ENCODE measurements at regions not wholly inside any gene's neighbourhood (a gene's known extent, or its start where the extent isn't known, plus 50 kb on each side); places are given as distances from the start of the nearest gene placed in this dataset.
"Not testable (repeated sequence)": the region's sequence is repeated elsewhere in the genome, so short reads cannot be mapped to it uniquely, and the experiment has no call there.

DNA sequence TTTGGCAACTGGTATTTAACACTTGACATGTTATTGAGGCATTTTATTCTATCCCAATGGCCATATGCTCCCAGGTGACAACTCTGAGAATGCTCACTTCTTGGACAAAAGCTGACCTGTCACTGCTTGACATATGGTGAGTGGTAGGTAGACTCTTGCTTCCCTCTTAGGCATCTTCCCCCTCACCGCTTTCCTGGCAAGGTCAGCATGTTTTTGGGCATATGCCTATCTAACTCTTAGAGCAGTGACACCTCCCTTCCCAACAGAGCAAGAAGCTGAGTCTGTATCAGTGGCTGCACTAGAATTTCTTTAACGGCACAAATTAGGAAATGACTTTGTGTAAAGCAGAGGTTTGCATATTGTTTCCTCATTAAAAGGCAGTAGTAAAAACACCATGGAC lies 300.7 kb downstream of the OXSM start:
- TF ChIP-seq ZNF274 (IDR thresholded peaks at IDR 0.05; ENCODE audit: low read depth, low read length), result no peak
- no peak overlapping the region for H3K4me3 ChIP-seq (ENCODE audit: low read length)

DNA sequence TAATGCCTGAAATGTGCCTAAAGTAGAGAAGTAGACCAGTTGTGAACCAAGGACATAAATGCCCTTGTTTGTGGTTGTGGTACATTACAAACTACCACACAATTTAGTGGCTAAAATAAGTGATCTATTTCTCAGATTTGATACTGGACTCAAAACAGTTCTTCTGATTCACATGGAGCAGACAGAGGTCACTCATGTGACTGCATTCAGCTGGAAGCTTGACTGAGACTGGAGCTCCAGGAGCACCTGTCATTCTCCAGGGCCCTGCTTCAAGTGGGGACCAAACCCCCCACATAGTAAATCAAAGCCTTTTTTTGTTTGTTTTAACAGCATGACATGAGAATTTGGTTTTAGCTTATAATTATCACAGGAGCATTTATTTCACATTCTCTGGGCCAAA lies 301.2 kb downstream of the OXSM start:
- TF ChIP-seq ZNF274 (IDR thresholded peaks at IDR 0.05; ENCODE audit: low read depth, low read length), result no peak

DNA sequence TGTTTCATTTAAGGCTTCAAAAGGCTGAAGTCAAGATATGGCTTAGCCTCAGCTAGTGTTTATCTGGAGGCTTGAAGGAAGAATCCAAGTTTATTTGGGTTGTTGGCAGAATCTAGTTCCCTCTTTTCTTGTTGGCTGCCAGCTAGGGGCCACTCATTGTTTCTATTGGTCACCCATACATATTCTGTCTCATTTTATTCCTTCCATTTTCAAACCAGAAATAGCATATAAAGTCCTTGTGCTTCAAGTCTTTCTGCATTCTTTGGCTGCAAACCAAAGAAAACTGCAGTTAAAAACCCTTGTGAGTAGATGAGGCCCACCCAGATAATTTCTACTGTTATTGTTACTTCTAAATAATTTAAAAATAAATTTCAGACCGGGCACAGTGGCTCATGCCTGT lies 301.7 kb downstream of the OXSM start:
- H3K4me3 ChIP-seq (ENCODE audit: low read length), result no peak overlapping the region
- TF ChIP-seq ZNF274 (IDR thresholded peaks at IDR 0.05; ENCODE audit: low read depth, low read length), result no peak

More for the DNA sequence above, 301.2 kb downstream of the OXSM start:
- no peak overlapping the region for H3K4me3 ChIP-seq (ENCODE audit: low read length)

DNA sequence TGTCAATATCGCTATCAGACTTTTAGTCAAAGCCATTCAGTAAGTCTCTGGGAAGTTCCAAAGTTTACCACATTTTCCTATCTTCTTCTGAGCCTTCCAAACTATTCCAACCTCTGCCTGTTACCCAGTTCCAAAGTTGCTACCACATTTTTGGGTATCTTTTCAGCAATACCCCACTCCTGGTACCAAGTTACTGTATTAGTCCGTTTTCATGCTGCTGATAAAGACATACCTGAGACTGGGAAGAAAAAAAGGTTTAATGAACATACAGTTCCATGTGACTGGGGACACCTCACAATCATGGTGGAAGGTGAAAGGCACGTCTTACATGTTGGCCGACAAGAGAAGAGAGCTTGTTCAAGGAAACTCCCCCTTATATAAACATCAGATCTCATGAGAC lies 307.2 kb downstream of the OXSM start:
- H3K4me3 ChIP-seq (ENCODE audit: low read length), result not testable (repeated sequence)

DNA sequence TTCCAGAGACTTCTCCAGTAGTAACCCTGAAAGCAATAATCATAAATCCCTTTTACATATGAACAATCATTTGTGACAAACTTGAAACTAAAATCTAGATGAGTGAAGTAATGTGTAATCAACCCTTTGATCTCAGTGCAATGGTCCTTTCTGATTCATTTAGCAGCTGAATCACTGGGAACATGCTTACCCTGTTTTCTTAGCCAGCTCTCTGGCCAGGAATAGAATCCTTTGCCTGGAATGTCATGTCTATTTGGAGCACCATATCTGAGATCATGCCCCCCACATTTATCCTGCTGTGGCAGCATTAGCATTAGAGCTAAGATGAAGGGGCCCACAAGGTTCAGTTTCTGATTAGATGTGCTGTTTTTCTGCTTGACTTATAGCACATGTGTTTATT lies 309.8 kb downstream of the OXSM start:
- TF ChIP-seq ZNF274 (IDR thresholded peaks at IDR 0.05; ENCODE audit: low read depth, low read length), result no peak
- H3K4me3 ChIP-seq (ENCODE audit: low read length), result no peak overlapping the region

DNA sequence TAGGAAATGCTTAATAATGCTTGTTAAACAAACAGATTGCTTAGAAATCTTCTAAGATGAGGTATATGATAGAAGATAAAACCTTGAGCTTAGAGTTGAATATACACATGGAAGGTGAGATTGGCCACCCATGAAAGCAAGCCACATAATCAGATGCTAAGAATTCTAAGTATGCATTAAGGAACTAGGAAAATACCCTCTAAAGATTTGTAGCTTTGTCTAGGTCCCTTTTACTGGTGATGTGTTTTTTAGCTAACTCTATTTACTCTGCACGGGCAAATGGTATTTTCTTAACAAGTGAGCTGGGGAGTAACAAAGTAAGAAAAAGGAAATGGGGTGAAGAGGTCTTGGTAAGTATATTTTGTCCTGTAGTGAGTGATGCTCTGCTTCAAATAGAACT lies 310.3 kb downstream of the OXSM start:
- no peak for TF ChIP-seq ZNF274 (IDR thresholded peaks at IDR 0.05; ENCODE audit: low read depth, low read length)
- H3K4me3 ChIP-seq (ENCODE audit: low read length), result no peak overlapping the region

DNA sequence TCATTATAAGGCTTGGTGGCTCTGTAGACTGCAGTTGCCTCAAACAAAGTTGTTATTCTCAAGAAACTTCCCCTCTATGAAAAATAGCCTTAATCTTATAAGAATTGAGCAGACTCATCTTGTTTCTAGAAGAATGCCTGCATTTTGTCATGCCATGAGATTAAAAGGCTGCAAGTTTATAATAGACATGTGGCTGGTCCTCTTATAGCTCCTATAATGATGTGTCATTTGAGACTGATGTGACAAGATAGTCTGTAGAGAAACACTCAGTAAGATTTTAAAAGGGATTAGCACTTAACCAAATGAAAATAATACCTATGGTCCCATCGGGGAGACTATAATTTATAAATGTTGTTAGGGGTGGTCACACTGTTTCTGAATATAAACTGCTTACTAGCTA lies 312.5 kb downstream of the OXSM start:
- no peak overlapping the region for H3K4me3 ChIP-seq (ENCODE audit: low read length)
- TF ChIP-seq ZNF274 (IDR thresholded peaks at IDR 0.05; ENCODE audit: low read depth, low read length), result no peak

DNA sequence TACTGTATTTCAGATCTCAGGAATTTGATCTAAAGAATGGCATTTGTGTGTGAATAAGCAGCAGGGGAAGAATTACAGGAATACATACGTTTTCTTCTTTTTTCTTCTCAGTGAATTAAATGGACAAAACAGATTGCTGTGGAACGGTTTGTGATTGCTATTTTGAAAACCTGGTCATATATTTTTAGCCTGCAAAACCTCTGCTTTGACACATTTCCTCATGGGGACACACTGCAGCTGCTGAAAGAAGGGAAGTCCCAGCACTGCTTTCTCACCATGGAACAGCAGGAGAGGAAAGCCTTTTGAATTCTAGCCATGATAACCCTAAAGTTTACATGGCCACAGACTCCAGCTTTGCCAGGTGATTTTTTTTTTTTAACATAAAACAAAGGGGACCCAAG lies 315.0 kb downstream of the OXSM start:
- H3K4me3 ChIP-seq (ENCODE audit: low read length), result no peak overlapping the region
- TF ChIP-seq ZNF274 (IDR thresholded peaks at IDR 0.05; ENCODE audit: low read depth, low read length), result no peak

DNA sequence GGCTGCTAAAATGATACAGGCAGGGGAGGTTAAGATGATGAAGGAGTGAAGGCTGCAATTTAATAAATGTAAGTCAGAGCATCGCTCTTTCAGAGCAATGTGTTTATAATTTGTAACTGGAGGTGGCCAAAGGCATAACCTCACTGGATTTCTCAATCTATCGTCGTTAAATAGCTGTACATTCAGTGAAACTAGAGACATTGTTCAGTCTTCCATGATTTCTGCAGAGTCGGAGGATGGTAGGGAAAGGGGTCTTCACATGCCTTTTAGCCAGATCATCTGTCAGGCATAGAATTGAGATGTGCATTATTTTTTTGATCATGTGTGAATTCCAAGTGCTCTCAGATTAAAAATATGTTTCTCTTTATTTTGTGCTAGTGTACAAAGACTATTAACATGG lies 315.4 kb downstream of the OXSM start:
- no peak overlapping the region for H3K4me3 ChIP-seq (ENCODE audit: low read length)
- no peak for TF ChIP-seq ZNF274 (IDR thresholded peaks at IDR 0.05; ENCODE audit: low read depth, low read length)

DNA sequence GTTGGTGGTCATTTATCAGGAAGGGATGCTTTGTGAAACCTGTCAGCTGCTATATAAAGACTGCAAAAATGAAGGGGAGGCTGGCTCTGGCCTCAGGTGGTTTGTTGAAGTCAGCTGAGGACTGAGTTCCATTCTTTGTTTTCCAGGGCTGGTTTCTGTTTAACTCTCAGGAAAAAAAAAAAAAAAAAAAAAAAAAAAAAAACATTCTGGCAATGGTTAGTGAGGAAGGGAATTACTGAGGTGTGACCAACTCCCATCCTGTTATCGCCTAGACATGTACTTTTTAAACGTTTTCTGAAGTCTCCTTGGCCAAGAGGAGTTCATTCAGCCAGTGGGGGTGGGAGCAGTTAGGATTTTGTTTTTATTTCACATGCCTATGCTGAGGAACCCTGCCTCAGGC lies 316.3 kb downstream of the OXSM start:
- no peak for TF ChIP-seq ZNF274 (IDR thresholded peaks at IDR 0.05; ENCODE audit: low read depth, low read length)
- no peak overlapping the region for H3K4me3 ChIP-seq (ENCODE audit: low read length)

DNA sequence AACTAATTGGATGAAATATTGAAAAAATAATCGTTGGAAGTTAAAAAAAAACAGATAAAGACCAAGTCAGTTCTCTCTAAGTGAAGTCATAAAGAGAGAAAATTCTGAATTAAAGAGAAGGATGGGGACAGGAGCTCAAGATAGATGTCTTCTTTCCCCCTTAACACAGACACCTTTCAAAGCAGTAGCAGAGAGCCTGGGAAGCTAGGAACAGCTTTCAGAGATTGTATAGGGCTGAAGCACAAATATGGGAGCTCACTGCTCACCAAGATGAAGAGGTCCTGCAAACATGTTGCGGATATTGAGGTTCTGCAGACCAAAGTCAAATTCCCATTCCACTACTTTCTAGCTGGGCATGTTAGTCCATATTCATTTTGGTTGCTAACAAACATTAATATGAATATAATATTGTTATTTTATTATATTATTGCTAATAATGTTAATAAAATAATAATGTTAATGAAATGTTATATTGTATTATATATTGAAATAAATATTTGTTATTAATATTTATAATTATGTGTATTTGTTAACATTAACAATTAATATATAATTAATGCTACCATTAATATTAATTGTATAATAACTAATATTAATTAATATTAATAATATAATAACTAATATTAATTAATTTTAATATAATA lies 319.1 kb downstream of the OXSM start:
- no peak overlapping the region for H3K4me3 ChIP-seq (ENCODE audit: low read length)
- no peak for TF ChIP-seq ZNF274 (IDR thresholded peaks at IDR 0.05; ENCODE audit: low read depth, low read length)

DNA sequence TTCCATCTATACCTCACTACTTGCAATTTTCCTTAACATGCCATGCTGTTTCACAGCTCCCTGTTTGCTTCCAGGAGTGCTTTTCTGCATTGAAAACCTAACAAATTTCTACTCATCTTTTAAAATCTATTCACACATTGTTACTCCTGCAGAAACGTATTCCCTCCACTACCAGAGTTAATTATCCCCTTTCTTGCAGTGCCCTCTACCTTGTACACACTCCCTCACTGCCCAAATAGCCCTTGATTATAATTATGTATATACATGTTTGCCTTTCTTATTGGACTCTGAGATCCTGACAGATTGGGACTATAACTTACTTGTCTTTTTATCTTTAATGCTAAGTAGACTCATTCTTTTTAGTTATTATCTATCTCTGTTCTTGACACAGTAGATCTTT lies 325.0 kb downstream of the OXSM start:
- H3K4me3 ChIP-seq (ENCODE audit: low read length), result no peak overlapping the region
- no peak for TF ChIP-seq ZNF274 (IDR thresholded peaks at IDR 0.05; ENCODE audit: low read depth, low read length)

DNA sequence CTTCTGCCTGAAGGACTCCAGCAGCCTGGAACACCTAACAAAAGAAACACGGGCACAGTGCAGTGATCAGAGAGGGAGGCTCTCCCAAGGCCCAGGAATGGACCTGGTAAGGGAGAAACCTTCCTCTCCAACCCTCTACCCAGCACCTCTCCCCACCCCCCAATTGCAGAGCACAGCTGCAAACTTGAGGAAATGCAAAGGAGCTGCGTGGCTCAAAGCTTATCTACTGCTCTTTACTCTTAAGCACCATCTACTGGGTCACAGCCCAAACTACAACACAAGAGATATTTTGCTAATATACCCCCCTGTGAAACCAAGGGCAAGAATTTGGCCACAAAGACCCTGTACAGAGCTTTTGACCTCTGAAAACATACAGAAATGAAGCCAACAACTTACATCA lies 328.3 kb downstream of the OXSM start:
- no peak overlapping the region for H3K4me3 ChIP-seq (ENCODE audit: low read length)
- no peak for TF ChIP-seq ZNF274 (IDR thresholded peaks at IDR 0.05; ENCODE audit: low read depth, low read length)

DNA sequence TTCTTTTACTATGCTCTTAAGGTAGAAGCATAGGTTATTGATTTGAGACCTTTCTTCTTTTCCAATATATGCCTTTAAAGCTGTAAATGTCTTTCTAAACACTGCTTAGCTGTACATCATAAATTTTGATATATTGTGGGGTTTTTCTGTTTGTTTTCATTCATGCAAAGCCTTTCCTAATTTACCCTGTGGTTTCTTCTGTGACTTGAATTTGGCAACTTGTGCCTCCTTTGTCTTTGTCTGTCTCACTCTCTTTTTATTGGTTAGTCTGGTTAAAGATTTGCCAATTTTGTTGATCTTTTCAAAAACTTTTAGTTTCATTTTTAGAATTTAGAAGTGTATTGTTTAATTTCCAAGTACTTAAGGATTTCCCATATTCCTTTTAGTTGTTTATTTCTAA lies 343.1 kb downstream of the OXSM start:
- no peak overlapping the region for H3K4me3 ChIP-seq (ENCODE audit: low read length)
- TF ChIP-seq ZNF274 (IDR thresholded peaks at IDR 0.05; ENCODE audit: low read depth, low read length), result no peak

DNA sequence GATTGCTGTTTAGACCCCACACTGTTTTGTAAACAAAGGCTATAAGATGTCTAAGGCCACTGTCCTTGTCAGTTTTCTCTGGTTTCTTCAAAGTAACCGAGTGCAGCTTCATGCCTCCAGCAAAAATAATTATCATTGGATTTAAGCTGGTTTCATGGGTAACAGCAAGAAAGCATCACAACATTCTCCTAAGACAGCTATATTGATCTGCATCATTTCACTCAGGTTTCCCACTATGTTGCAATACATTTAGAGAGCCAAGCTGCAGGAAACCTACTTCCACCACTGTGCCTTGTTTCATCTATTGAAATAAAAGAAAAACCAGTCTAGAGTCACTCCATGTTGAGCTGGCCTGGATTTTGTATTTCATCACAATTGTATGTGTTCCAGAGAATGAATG lies 351.4 kb downstream of the OXSM start:
- TF ChIP-seq ZNF274 (IDR thresholded peaks at IDR 0.05; ENCODE audit: low read depth, low read length), result no peak
- no peak overlapping the region for H3K4me3 ChIP-seq (ENCODE audit: low read length)

DNA sequence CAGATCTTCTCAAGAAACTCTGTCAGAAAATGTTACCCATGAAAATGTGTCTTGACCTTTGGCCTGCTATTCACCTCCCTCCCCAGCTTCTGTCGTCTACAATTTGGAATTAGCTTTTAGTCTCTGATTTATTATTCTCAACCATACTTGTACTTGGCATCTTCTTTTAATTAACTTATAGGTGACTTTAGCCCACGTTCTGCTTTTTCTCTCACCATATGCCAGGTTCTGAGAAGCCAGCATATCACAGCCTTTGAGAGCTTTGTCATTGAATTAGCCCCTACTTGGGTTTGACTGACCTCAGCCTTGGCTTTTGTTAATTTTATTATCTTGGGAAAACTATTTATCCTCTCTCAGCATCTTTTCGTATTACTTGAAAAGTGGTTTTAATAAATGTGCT lies 355.9 kb downstream of the OXSM start:
- no peak for TF ChIP-seq ZNF274 (IDR thresholded peaks at IDR 0.05; ENCODE audit: low read depth, low read length)
- H3K4me3 ChIP-seq (ENCODE audit: low read length), result no peak overlapping the region

DNA sequence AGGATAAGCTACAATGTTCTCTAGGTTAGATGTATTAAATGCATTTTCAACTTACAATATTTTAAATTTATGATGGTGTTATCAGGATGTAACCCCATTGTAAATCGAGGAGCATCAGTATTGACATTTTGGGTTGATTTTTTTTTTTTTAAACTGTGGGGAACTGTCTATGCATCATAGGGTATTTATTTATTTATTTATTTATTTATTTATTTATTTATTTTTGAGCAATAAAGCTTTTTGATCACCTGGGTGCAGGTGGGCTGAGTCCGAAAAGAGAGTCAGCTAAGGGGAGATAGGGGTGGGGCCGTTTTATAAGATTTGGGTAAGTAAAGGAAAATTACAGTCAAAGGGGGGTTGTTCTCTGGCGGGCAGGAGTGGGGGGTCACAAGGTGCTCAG lies 367.5 kb downstream of the OXSM start:
- not testable (repeated sequence) for H3K4me3 ChIP-seq (ENCODE audit: low read length)

Data from GM08714 (cell line).